ENCODE measurements at regions not wholly inside any gene's neighbourhood (a gene's known extent, or its start where the extent isn't known, plus 50 kb on each side); places are given as distances from the start of the nearest gene placed in this dataset.
"Not testable (repeated sequence)": the region's sequence is repeated elsewhere in the genome, so short reads cannot be mapped to it uniquely, and the experiment has no call there.

DNA sequence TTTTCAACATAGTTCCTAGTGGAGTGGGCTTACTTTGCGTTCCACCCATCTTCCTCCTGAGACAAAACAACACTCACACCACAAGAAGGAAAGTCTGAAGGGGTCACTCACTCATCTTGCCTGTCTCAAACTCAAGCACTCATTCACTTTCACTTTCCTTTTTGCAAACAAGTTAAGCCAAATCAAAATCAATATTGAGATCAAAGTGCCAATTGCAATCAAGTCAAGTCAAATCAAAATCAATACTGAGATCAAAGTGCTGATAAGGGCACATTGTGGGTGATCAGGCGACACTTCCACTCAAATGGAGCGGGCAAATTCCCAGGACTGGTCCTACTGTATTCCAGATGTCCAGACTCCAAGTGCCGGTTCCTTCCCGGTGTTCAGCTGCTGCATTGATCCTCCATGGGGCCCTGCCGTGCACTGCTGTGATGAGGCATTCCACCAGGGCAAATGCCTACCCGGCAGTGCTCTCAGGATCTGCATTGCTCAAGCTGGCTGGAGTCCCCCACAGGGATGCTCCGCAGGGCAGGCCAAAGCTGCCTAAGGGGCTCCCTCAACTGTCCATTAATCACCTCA lies 183.0 kb upstream of the PLGLB1 start:
- WGBS (ENCODE audit: insufficient coverage), result 90% methylated on average over 3 of the region's 8 CpGs
- POLR2A ChIA-PET; H3K27ac ChIP-seq (ENCODE audit: low read length in 2 of 2); H3K4me3 Mint-ChIP-seq; H3K4me1 Mint-ChIP-seq; H3K4me3 ChIP-seq (ENCODE audit: control extremely low read depth in 1 of 5, extremely low read depth in 1 of 5, insufficient read depth in 1 of 5, low read depth in 2 of 5, low read length in 4 of 5); ATAC-seq (ENCODE audit: low read depth); H3K4me1 ChIP-seq (ENCODE audit: control insufficient read depth in 2 of 2, insufficient read depth in 2 of 2, low read length in 2 of 2); H3K36me3 ChIP-seq (replicated peaks in 1 of 2; ENCODE audit: control extremely low read depth in 1 of 2, control insufficient read depth in 1 of 2, extremely low read depth in 1 of 2, insufficient read depth in 2 of 2, low read length in 1 of 2); H3K9ac ChIP-seq (ENCODE audit: low read length); H2AFZ ChIP-seq (ENCODE audit: insufficient read depth, low read depth, low read length, poor library complexity, severe bottlenecking); H4K20me1 ChIP-seq (ENCODE audit: control insufficient read depth, insufficient read depth, low read length, poor library complexity, severe bottlenecking); H3K9me3 Mint-ChIP-seq (ENCODE audit: insufficient read depth); H3K27me3 ChIP-seq (replicated peaks in 1 of 4; ENCODE audit: control extremely low read depth in 1 of 4, control insufficient read depth in 3 of 4, insufficient read depth in 4 of 4, low read length in 3 of 4); H3K27me3 Mint-ChIP-seq; H3K27ac Mint-ChIP-seq; H3K4me2 ChIP-seq (replicated peaks; ENCODE audit: low read depth, low read length, poor library complexity, severe bottlenecking); DNase-seq; H3K79me2 ChIP-seq (ENCODE audit: control insufficient read depth, insufficient read depth, low read length); CTCF ChIA-PET; intact Hi-C loops (cut with micrococcal nuclease): not testable (repeated sequence)
- peaks cover 0 to 13% (median 3%) of the 10 kb centered on the region in 3 donors for H3K9me3 ChIP-seq (ENCODE audit: control extremely low read depth in 1 of 3, control insufficient read depth in 2 of 3, insufficient read depth in 1 of 3, low read length in 2 of 3)

DNA sequence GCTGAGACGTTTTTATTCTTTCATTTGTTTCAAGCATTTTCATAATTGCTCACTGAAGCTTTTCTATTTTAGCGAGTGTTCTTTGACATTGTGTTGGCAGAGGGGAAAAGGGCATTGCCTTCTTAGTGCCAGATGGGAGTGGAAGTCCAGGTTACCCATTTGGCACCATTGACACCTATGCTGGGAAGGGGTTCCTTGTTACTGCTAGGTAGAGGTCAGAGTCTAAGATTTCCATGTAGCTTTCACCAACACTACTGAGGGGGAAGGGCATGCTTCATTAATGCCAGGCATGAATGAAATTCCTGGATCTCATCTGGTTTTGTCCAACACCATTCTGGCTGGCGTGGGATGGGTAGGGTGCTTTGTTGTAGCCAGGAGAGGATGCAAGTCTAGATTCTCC lies 191.3 kb upstream of the PLGLB1 start:
- CTCF ChIA-PET; H3K27ac ChIP-seq (ENCODE audit: low read length in 2 of 2); H3K27me3 Mint-ChIP-seq; H2AFZ ChIP-seq (ENCODE audit: insufficient read depth, low read depth, low read length, poor library complexity, severe bottlenecking); H4K20me1 ChIP-seq (ENCODE audit: control insufficient read depth, insufficient read depth, low read length, poor library complexity, severe bottlenecking); H3K36me3 ChIP-seq (replicated peaks in 1 of 2; ENCODE audit: control extremely low read depth in 1 of 2, control insufficient read depth in 1 of 2, extremely low read depth in 1 of 2, insufficient read depth in 2 of 2, low read length in 1 of 2); H3K4me1 ChIP-seq (ENCODE audit: control insufficient read depth in 2 of 2, insufficient read depth in 2 of 2, low read length in 2 of 2); H3K27ac Mint-ChIP-seq; ATAC-seq (ENCODE audit: low read depth); H3K9me3 ChIP-seq (ENCODE audit: control extremely low read depth in 1 of 3, control insufficient read depth in 2 of 3, insufficient read depth in 1 of 3, low read length in 2 of 3); H3K4me2 ChIP-seq (replicated peaks; ENCODE audit: low read depth, low read length, poor library complexity, severe bottlenecking); H3K9ac ChIP-seq (ENCODE audit: low read length); H3K79me2 ChIP-seq (ENCODE audit: control insufficient read depth, insufficient read depth, low read length); intact Hi-C loops (cut with micrococcal nuclease); H3K4me3 Mint-ChIP-seq; H3K4me1 Mint-ChIP-seq; DNase-seq; POLR2A ChIA-PET; H3K4me3 ChIP-seq (ENCODE audit: control extremely low read depth in 1 of 5, extremely low read depth in 1 of 5, insufficient read depth in 1 of 5, low read depth in 2 of 5, low read length in 4 of 5); H3K27me3 ChIP-seq (replicated peaks in 1 of 4; ENCODE audit: control extremely low read depth in 1 of 4, control insufficient read depth in 3 of 4, insufficient read depth in 4 of 4, low read length in 3 of 4); H3K9me3 Mint-ChIP-seq (ENCODE audit: insufficient read depth): not testable (repeated sequence)
- no CpG with 5 or more reads among the region's 3 CpGs for WGBS (ENCODE audit: insufficient coverage)

DNA sequence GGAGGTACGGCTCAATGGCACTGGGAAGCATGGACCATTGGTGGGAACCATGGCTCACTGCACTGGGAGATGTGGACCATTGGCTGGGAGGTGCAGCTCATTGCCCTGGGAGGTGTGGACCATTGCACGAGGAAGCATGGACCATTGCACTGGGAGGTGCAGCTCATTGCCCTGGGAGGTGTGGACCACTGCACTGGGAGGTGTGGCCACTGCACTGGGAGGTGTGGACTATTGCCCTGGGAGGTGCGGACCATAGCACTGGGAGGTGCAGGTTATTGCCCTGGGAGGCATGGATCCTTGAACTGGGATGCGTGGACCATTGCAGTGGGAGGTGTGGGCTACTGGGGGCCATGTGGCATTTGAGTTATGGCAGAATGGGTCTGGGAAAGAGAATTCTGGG lies 195.4 kb upstream of the PLGLB1 start:
- H3K27ac ChIP-seq (ENCODE audit: low read length in 2 of 2); H3K36me3 ChIP-seq (replicated peaks in 1 of 2; ENCODE audit: control extremely low read depth in 1 of 2, control insufficient read depth in 1 of 2, extremely low read depth in 1 of 2, insufficient read depth in 2 of 2, low read length in 1 of 2); H3K4me3 ChIP-seq (ENCODE audit: control extremely low read depth in 1 of 5, extremely low read depth in 1 of 5, insufficient read depth in 1 of 5, low read depth in 2 of 5, low read length in 4 of 5); H3K4me1 Mint-ChIP-seq; H4K20me1 ChIP-seq (ENCODE audit: control insufficient read depth, insufficient read depth, low read length, poor library complexity, severe bottlenecking); H3K27me3 Mint-ChIP-seq; H2AFZ ChIP-seq (ENCODE audit: insufficient read depth, low read depth, low read length, poor library complexity, severe bottlenecking); H3K27me3 ChIP-seq (replicated peaks in 1 of 4; ENCODE audit: control extremely low read depth in 1 of 4, control insufficient read depth in 3 of 4, insufficient read depth in 4 of 4, low read length in 3 of 4); H3K9me3 Mint-ChIP-seq (ENCODE audit: insufficient read depth); H3K27ac Mint-ChIP-seq; H3K4me2 ChIP-seq (replicated peaks; ENCODE audit: low read depth, low read length, poor library complexity, severe bottlenecking); intact Hi-C loops (cut with micrococcal nuclease); DNase-seq; POLR2A ChIA-PET; H3K4me3 Mint-ChIP-seq; H3K79me2 ChIP-seq (ENCODE audit: control insufficient read depth, insufficient read depth, low read length); ATAC-seq (ENCODE audit: low read depth); H3K9ac ChIP-seq (ENCODE audit: low read length); H3K4me1 ChIP-seq (ENCODE audit: control insufficient read depth in 2 of 2, insufficient read depth in 2 of 2, low read length in 2 of 2); CTCF ChIA-PET; H3K9me3 ChIP-seq (ENCODE audit: control extremely low read depth in 1 of 3, control insufficient read depth in 2 of 3, insufficient read depth in 1 of 3, low read length in 2 of 3): not testable (repeated sequence)
- 100% methylated on average over 1 of the region's 4 CpGs for WGBS (ENCODE audit: insufficient coverage)
